ENCODE measurements at regions not wholly inside any gene's neighbourhood (a gene's known extent, or its start where the extent isn't known, plus 50 kb on each side); places are given as distances from the start of the nearest gene placed in this dataset.

GRCh38 chr2:145652571-145653545, 1132.9 kb upstream of the ZEB2 start:
- no peaks in the 10 kb centered on the region for H3K4me1 ChIP-seq (ENCODE audit: control insufficient read depth, insufficient read depth, low read length)
- H3K27ac ChIP-seq (ENCODE audit: low read length): no peak overlapping the region
- no TSS peak for BruUV-seq (replicated peaks)
- no peaks in the 10 kb centered on the region for H3K36me3 ChIP-seq (ENCODE audit: control insufficient read depth, insufficient read depth, low read length)
- in situ Hi-C loops (cut with HindIII; ENCODE audit: low pct_unique_long_range_greater_than_20kb, low sequenced_read_pairs): no loop called here
- H3K4me3 ChIP-seq (ENCODE audit: low read depth in 2 of 2, low read length in 2 of 2): no peak overlapping the region
- POLR2A ChIA-PET: no interaction called here
- TF ChIP-seq POLR2AphosphoS5 (IDR thresholded peaks at IDR 0.05; ENCODE audit: low read depth, low read length) (no peak), CTCF (IDR thresholded peaks at IDR 0.05) (no peak), TCF7L2 (IDR thresholded peaks at IDR 0.05; ENCODE audit: low read depth, low read length) (no peak), REST (IDR thresholded peaks at IDR 0.05; ENCODE audit: insufficient read depth in 1 of 2, low read depth in 2 of 2, low read length in 1 of 2) (no peak), SIN3A (IDR thresholded peaks at IDR 0.05; ENCODE audit: borderline replicate concordance, insufficient read depth, low read depth, low read length) (no peak)
- ATAC-seq (no peak), DNase-seq (ENCODE audit: low read depth, low spot score) (no peak)
- no peaks in the 10 kb centered on the region for H3K9me3 ChIP-seq (ENCODE audit: control insufficient read depth, insufficient read depth, low read depth, low read length)
- intact Hi-C loops (cut with micrococcal nuclease; ENCODE audit: unreplicated experiment): no loop called here
- H3K27me3 ChIP-seq (ENCODE audit: control insufficient read depth, insufficient read depth, low read length): no peaks in the 10 kb centered on the region
- CTCF ChIA-PET: interaction anchor here (0.6 kb wide), 1 partner anchor 264 kb away, joined by 4 read pairs; no protein-coding TSS in a partner anchor

GRCh38 chr2:145652036-145652435, 1132.1 kb upstream of the ZEB2 start:
- H3K4me1 ChIP-seq (ENCODE audit: control insufficient read depth, insufficient read depth, low read length): no peaks in the 10 kb centered on the region
- intact Hi-C loops (cut with micrococcal nuclease; ENCODE audit: unreplicated experiment): no loop called here
- DNase-seq (ENCODE audit: low read depth, low spot score) (no peak), ATAC-seq (no peak)
- H3K27me3 ChIP-seq (ENCODE audit: control insufficient read depth, insufficient read depth, low read length): no peaks in the 10 kb centered on the region
- in situ Hi-C loops (cut with HindIII; ENCODE audit: low pct_unique_long_range_greater_than_20kb, low sequenced_read_pairs): no loop called here
- CTCF ChIA-PET: no interaction called here
- H3K27ac ChIP-seq (ENCODE audit: low read length): no peak overlapping the region
- no TSS peak for BruUV-seq (replicated peaks)
- TF ChIP-seq REST (IDR thresholded peaks at IDR 0.05; ENCODE audit: insufficient read depth in 1 of 2, low read depth in 2 of 2, low read length in 1 of 2) (no peak), POLR2AphosphoS5 (IDR thresholded peaks at IDR 0.05; ENCODE audit: low read depth, low read length) (no peak), SIN3A (IDR thresholded peaks at IDR 0.05; ENCODE audit: borderline replicate concordance, insufficient read depth, low read depth, low read length) (no peak), TCF7L2 (IDR thresholded peaks at IDR 0.05; ENCODE audit: low read depth, low read length) (no peak), CTCF (IDR thresholded peaks at IDR 0.05) (no peak)
- no peaks in the 10 kb centered on the region for H3K9me3 ChIP-seq (ENCODE audit: control insufficient read depth, insufficient read depth, low read depth, low read length)
- no peak overlapping the region for H3K4me3 ChIP-seq (ENCODE audit: low read depth in 2 of 2, low read length in 2 of 2)
- no peaks in the 10 kb centered on the region for H3K36me3 ChIP-seq (ENCODE audit: control insufficient read depth, insufficient read depth, low read length)
- POLR2A ChIA-PET: no interaction called here
